GM20431 (cell line): ENCODE measurements at regions not wholly inside any gene's neighbourhood (a gene's known extent, or its start where the extent isn't known, plus 50 kb on each side); places are given as distances from the start of the nearest gene placed in this dataset.

Source experiments
- in situ Hi-C: fragments of 300-500 bp; cut with MseI, MboI; formaldehyde crosslinking; loops from one replicate; pipeline ENCODE4 v1.15.0; 2020; ENCODE audit warnings: low sequenced_read_pairs; ENCODE audit not compliant: unreplicated experiment

DNA sequence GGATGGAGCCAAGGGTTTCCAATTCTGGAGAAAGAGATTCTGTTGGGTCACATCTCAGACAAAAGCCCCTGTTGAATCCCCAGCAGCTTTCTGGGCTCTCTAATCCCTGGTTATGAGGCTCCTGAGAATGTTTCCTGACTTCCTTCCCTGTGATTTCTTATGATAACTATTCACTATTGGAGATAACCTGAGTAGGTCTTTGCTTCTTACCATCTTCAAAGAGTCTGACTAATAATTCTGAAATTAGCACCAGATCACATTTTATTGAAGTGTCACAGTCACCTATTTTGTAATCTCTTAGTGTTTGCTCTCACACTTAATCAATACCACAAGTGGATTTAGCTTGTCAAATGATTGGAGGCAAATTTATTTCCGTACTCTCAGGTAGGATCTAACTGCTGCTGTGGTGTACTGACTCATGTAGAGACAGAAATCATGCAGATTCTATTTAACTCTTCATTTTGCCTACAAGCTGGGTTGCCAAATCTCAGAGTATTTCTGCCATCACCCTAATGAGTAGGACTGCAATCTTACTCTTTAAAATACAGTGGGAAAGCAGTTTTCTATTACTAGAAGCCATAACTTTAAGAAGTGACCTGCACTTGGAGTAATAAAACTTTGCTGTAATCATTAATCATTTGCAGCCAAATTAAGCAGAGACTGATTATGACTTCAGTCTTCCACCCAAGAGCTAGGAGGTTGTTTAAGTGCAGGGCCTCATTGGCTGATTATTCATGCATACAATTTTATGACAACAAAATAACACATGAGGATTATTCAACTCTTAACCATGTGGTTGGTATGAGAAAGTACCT lies 422.1 kb downstream of the EPM2A start:
- in situ Hi-C loops = no loop called here

DNA sequence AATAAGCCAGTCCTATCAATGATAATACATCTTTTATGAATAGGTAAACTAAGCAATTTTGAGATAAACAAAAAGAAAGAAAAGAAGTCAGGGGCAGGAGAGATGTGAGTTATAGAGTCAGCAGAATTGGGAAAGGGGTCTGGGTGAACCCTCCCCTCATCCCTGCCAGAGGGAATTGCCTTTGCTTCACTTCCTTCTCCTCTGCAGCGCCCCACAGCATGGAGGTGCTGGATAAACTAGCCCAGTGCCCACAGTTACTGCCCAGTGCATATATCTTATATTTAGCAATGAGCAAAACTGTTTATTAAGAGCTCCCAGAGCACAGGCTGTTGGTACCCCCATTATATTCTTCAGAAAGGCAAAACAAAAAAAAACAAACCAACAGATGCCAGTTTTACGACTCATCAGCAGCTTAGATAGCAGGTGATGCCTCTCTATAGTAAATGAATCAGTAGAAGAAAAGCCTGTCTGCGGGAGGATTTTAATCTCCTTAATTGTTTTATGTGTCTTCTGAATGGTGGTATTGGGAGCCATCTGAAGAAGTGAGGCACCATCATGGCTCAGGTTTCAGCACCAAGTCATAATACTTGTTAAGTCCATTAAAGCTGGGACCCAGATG lies 419.2 kb downstream of the EPM2A start:
- in situ Hi-C loops = no loop called here

DNA sequence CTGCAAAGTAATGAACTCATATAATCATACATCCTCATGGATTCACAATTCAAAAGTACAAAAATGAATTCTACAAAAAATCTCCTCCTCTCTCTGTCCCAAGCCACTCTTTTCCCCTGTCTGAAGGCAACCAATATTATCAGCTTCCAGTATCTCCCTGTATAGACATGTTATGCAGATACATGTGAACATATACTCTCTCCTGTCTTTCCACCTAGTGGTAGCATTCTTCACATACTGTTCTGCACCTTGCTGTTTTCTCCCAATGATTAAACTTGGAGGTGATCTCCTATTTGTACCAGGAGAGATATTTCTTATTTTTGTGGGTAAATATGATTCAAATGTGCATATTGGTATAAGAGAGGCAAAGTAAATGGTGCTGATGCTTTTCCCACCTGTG lies 416.4 kb downstream of the EPM2A start:
- in situ Hi-C loops = no loop called here

DNA sequence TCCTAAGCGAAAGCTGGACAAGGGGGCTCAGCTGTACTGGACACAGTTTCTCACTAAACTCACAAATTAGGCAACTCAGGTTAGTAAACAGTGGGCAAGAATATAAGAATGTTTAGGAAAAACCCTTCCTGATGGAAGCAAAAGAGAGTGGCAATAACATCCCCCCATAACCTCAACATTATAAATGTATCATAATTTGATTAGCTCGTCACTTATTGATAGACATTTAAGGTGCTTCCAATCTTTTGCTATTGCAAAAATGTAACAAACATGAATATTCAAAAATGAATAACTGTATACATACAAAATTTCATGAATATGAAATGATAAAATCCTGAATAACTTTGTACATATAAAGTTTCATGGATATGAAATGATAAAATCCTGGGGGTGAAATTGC lies 415.7 kb downstream of the EPM2A start:
- in situ Hi-C loops = no loop called here

DNA sequence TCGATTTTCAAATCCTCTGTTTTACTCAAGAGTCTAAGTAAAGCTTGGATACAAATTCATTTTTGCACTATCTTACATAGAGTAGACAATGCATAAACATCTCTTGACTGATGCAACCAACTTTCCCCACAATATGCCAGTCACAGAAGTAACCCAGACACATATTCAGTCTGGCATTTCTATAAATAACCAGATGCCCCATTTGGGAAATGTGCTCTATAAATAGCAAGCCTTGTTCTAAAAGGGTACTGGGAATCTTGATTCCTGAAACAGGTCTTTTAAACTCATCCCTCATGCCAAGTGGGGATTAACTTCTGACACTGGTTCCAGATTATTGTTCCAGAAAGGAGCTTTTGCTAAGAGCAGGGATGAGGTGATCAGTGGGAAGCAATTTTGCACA lies 411.7 kb downstream of the EPM2A start:
- in situ Hi-C loops = no loop called here

DNA sequence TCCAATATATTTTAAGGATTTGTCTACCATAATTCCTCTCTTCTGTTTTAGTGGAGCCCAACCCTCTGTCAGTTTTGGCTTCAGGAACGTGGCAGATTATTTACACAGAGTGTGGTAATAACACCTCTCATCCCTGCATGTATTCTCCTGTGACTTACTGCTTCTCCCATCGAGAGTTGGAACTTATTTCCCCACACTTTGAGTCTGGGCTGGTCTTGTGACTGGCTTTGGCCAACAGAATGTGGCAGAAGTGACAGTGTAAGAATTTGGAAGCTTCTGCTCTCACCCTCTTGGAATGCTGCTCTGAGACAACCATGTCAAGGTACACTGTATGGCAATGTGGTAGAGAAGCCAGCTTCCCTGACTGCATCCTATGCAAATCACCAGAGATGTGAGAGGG lies 407.7 kb downstream of the EPM2A start:
- in situ Hi-C loops = no loop called here

DNA sequence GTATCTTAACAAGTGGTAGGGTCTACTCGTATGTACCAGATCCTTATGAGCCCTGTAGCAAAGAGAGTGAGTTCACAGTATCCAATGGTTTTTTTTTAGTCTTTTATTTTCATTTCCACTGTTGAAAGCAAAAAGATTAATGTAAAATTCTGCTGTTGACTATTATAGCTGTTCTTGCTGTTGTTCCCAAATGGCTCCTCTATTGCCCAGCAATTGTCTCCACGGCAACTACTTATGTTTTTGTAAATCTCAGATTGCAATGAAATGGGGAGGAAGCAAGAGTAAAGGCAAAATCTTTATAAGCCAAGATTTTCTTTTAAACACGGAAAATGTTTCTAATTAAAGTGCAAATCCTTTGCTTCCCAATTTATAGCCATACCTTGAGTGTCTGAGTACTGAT lies 406.1 kb downstream of the EPM2A start:
- in situ Hi-C loops = no loop called here

DNA sequence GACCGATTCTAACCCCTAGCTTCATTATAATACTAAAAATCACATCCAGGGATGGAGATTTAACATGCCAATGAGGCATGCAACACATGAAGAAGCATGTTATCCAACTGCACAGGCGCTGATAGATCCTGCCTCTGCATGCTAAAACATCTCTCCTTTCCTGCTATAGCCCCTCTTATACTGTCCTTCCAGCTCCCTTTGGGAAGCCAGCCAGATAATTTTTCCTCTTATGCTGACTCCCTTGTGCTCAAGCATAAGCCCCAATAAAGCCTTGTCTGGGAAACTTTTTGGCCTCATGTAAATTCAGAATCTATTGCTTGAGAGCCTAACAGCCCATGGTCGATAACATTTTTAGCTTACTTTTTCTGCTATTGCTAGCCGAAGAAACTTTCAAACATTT lies 404.3 kb downstream of the EPM2A start:
- in situ Hi-C loops = no loop called here

DNA sequence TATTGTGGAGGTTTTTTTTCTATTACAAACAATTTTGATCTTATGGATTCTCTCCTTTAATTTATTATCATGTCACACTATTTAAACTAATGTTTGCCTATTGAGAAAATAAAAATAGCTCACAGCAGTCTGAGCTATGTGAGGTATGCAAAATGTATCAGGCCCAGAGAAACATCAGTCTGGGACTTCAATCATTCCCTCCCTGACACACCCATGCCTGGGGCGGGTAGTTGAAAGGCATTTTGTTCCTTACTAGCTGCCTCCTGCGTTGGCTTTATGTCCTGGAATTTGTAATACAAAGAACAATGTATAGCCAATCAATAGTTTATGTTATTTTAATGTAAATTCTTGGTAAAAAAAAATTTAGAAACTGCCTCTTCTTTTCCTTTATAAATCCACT lies 403.3 kb downstream of the EPM2A start:
- in situ Hi-C loops = no loop called here

DNA sequence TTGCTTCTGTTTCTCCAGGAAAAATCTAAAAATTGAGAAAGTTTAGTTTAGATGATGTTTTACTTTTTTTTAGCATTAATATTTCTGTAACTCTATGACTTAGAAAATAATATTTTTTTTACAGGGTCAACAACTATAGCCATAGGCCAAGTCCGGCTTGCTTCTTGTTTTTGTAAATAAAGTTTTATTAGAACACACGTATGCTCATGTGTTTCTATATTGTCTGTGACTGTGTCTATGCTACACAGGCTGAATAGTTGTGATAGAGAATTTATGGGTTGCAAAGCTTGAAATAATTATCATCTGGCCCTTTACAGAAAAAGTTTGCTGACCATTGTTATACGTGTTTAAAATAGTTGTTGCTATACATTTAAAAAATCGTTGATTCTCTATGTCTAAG lies 399.2 kb downstream of the EPM2A start:
- in situ Hi-C loops = no loop called here

DNA sequence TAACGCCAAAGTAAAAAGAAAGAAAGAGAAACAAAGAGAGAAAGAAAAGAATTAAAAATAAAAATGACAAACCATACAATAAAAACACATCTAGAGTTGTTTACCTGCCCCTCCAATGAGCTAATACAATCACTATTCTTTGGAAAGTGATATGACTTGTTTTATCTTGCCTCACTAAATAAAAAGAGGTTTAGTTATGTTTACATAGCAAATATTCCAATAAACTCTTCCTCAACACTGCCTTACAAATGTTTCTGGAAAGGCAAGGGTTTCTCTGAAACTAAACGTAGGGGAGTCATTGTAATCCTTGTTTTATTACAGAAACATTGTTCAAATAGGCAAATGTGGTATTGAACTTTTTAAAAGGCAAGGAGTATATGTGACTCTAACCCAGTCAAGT lies 396.2 kb downstream of the EPM2A start:
- in situ Hi-C loops = no loop called here

DNA sequence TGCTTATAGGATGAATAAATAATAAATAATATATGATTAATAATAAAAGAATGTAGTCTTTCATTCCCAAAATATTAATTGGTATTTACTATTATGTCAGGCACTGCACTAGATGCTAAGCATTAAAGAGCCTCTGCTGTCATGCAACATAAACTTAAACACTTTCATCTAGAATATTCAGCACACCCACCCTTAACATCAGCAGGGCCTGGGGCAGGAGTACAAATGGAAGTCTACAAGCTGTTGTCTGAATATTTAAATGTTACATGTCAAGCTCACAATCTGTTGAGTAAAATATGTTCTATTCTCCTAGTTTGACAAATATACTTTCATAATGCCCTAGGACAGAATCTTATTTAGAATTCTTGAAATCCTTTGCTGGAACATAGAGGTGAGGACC lies 395.1 kb downstream of the EPM2A start:
- in situ Hi-C loops = no loop called here

DNA sequence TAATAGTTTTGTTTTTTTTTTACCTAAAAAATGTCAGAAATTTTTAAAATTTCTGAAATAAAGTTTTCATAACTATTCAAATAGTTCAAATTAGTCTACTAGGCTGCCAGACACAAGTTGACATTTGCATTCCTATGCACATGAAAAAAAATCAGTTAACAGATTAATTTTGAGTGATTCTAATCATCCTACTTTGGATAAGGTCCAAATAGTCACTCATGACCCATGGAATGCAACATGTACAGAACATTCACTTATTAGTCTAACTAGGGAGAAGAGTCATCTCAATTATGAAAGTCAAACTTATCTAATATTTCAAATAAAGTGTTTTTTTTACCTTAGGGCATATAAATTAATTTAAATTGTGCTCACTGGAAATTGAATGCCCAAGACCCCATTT lies 390.2 kb downstream of the EPM2A start:
- in situ Hi-C loops = no loop called here

DNA sequence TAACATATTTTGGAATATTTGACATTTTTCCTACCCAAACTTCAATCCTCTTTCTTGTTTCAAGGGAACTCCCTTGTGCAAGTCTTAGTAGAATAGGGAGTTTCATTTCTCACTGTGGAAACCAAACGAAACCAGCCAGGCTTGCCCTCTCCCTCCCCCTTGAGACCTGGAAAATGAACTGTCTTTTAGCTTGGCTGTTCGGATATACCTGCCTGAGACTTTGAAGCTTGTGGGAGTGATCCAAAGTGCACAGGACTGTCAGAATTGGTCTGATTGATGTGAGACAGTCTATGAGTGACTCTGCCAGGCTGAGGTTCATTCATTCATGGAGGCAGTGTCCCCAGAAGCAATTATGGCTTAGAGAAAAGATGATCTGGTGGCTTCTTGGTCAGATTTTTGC lies 388.1 kb downstream of the EPM2A start:
- in situ Hi-C loops = no loop called here

DNA sequence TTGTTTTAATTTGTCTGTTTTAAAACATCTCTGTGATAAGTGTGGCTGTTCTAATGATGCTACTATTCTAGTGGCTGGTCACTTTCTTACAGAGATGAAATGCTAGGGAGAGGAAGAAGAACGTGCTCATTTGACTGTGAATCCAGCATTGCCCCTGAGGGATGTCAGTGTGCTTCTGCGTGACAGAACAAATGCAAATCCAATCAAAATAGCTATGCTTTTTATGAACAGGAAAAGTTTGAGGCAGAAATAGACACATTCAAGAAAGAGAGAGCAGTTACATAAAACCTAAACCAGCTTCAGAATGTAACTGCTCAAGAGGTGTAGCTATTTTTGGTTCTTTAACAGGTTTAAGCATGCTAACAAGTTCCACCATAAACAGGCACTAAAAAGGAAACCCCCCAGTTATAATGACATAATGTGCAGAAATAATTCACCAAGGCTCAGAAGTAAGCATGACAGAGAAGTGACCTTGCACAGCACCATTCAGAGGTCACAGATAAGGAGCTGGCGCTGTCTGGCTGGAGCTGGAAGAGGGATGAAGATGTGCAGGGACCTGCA lies 385.3 kb downstream of the EPM2A start:
- in situ Hi-C loops = no loop called here

DNA sequence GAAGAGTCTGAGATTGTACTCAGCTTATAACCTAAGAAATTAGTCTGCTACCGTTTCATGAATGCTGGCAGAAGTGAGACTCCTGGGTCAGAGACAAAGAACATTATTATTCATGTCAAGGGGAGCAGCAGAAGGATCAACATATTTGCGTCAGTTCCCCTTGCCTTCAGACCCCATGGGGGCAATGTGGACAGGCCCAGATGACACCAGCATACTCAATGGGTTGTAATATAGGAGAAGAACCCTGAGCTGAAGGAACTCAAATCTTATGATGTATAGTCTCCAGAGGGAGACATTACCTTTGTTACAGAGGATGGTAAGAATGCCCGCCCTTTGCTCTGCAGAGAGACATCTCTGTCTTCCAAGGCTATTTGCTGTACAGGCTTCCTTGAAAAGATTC lies 384.4 kb downstream of the EPM2A start:
- in situ Hi-C loops = no loop called here

DNA sequence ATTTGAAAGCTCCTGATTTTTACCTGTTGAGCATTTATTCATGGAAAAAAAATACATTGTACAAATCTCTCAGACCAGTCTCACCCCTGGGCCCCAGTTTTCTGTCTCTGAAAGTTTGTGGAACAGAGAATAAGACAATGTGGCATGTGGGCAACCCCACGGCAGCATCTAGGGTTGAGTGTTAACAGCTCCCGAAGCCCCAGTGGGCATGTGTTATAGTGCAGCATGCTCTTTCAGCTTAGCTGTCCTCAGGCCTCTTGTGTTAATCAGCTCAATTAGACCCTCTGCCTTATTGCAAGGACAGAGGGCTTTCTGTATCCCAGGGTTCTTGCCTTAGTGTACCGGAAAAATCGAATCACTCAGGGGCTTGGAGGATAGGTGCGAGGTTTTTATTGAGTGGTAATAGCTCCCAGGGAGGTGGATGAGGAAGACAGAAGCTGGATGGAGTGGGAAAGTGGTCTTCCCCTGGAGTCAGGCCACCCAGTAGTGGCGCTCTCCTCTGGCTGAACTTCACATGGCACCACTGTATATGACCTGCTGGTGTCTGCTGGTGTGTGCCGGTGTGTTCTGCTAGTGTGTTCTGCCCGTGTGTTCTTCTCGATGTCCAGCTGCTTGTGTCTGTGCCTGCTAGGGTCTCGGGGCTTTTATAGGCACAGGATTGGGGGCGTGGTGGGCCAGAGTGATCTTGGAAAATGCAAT lies 382.8 kb downstream of the EPM2A start:
- in situ Hi-C loops = no loop called here

DNA sequence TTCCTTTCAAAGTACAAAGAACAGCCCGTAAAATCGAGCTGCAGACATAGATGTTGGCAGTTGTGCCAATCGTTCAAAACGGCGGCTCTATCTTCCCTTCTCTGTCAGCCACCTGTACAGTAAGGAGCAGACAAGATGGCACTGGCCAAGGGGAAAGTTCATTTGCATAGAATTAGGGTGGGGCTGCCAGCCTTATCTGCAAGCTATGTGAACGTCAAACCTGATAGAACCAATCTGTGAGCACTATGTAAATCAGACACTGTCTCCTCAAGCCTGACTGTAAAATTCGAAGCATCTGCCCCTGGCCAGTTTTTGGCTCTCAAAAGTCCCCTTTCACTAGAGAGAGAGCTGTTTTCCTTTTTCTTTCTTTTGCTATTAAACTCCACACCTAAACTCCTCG lies 374.5 kb downstream of the EPM2A start:
- in situ Hi-C loops = no loop called here

DNA sequence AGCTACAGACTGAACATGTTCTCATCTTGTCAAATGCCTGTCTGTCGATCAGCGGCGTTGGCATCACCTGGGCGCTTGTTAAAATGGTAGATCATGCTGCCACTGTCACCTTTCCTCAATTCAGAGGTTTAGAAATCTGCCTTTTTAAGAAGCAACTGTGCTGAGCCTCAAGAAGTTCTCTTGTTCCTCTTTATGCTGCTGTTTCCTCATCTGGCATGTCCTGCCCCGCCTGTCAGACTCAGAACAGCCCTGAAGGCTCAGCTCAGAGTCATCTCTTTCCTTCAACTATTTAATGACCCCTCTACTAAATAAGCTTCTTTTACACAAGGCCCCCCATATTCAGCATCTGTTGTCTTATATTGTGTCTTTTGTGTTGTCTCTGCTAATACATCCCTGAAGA lies 368.2 kb downstream of the EPM2A start:
- in situ Hi-C loops = no loop called here

DNA sequence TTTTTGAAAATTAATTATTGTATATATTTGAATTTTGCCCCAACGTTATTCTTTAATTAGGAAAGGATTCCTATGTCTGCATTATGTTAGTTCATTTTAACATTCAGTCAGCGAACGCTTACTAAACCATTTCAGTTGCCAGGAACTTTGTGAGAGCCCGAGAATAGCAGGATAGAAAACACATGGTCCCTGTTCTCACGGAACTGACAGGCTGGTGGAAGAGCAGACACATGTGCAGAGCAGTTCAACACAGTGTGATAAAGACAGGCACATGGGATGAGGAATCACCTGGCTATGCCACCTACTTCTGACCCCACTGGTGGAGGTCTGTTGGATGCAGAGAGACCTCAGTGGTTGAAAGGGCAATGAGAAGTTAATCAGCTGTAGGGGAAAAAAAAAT lies 367.2 kb downstream of the EPM2A start:
- in situ Hi-C loops = no loop called here

DNA sequence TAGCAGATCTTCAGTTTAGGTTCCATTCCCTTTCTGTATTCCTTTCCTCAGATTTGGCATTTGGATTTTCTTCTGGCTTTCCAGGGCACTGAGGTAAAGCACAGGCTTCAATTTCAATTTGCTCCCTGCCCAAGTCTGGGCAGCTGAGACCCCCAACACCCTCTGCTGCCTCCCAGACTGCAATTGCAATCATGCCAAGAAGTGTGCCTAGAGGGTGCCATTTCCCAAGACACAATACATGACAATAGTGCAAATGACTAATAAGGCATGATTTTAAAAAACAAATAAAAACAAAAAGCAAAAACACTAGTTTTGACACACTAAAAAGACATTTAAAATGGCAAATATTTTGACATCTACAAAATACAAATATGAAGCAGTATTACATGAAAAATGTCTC lies 364.8 kb downstream of the EPM2A start:
- in situ Hi-C loops = no loop called here
